SIG-M5 treated with dmso at 0.1 percent for 504 hours (cell line): ENCODE measurements at regions not wholly inside any gene's neighbourhood (a gene's known extent, or its start where the extent isn't known, plus 50 kb on each side); places are given as distances from the start of the nearest gene placed in this dataset.

Experiments
- DNase-seq: peaks from one replicate; lab custom pipeline; 2025; ENCODE audit not compliant: unreplicated experiment; lab: John Stamatoyannopoulos, UW

DNA sequence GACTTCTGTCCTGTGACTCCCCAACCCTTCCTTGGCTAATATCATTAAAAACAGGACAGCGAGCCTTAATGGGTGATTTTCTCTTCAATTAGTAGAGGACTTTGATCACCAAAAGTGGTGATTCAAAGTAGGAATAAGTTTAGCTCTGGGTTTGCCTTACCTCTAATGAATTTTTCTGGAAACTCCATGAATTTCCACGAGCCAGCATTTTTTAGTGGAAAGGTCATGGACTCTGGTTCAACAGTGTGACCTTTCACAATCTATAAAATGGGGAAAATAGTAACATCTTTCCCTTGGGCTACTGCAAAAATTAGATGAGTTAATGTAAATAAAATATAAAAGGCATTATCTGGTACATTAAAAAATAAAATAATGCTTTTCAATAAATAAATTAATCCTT, 417.8 kb upstream of the NR2F2 start:
- DNase-seq = no peak

DNA sequence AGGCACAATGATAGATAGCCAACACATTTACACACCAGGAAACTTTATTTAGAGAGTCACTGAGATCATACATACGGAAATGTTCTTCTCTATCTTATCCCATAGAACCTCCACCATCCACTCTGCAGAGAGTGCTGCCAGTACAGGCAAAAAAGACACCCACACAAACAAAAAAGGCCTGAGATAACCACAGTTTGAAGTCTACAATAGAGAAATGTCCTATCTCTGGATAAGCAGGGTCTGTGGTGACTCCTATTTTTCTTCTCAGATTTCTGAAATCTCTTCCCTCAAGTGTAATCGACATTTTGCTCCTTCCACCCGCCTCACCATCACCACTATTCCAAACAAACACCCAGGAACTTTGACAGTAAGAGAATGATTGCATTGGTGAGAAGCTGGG, 413.9 kb upstream of the NR2F2 start:
- DNase-seq = no peak

DNA sequence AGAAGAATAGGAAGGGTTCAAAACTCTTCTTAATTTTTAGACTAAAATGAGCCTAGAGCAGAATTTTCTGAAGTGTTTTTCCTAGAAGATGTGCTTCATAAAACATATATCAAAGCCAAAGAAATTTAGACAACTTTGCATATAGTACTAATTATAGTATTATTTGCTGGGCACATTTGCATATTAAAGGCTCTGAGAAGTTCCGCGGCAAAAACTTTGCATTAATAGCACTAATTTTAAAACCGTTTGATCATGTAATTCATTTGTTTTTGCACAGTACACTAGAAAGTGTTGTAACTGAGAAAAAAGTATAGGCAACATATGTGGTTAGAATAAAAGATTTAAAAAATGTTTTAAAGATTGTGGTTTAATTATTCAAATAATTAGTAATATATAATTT, 412.0 kb upstream of the NR2F2 start:
- DNase-seq = no peak

DNA sequence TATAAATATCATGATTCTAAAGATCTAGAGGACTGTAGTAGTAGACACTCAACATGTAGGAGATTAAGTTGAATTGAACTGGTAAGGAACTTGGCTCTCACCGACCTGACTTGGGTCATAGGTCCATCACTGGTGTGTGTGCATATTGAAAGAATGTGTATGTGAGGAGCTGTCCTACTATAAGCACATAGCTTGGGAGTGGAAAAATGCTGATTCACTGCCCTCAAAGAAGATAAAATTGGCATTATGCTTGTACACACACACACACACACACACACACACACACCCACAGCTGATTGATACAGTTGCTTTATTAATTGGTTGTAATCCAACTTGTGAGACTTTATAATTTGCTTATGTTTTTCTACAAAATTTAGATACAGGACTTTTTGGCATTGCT, 411.0 kb upstream of the NR2F2 start:
- no peak for DNase-seq

DNA sequence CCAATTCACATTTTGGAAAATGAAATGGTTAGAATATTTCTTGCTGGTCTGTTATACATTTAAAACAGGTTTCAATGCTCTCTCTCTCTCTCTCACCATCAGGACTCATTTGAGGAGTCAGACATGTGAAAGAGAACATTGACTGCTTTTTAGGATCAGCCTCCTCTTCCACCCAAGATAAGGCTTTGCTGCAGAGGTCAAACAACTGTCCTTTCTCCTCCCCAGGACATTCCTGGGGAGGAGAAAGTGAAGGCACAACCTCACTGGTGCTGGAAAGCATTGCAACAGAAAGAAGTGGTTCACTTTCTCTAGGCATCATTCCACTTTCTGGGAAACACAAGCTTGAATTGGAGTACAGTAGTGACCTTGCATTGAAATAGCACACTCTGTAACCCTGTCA, 409.1 kb upstream of the NR2F2 start:
- DNase-seq = no peak

DNA sequence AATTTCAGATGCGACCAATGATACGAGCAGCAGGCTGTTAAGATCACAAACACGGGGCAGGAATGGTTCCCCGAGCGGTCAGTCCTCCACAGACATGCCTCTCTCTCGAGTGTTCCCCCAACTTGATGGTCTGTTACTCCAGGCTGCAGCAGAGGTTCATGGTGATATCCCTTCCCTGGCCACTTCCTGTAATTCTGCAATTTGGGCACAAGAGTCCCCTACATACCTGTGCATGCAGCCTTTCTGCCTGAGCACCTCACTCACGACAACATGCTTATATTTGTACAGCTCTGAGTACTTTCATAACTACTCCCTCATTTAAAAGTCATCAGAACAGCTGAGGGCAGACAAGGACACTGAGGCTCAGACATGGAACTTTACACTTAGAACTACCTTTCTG, 408.1 kb upstream of the NR2F2 start:
- peak; percentile 13 for DNase-seq

DNA sequence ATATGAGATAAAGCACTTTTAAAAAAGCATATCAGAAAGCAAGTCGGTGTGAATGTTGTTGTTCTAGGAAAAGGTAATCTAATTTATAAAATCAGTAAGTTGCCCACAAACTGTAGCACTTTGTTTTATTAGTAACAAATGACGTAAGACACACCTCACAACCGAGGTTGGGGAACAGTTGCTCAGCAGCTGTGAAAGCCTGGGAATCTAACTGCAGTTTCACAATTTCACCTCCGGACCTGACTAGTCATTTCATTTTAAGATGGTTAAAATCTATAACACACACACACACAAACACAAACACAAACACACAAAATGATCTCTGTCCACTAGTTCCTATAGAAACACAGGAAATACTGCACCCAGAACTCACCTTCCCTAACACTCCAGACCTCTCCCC, 406.7 kb upstream of the NR2F2 start:
- DNase-seq = no peak

DNA sequence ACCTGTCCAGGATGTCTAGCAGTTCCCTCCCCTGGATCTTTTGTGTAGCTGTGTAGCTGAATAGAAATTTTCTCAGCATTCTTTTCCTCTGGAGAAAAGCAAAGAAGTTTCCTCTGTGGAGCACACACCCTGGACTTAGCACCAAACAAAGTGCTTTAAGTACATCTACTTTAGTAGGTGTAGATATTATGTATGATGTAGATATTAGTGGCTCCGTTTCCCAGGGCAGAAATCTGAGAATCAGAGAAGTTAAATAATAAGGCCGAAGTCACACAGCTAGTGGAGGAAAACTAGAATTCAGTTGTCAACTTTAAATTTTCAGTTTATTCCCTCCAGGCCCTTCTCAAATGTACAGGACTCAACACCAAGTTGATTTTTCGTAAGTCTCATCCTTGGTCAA, 401.7 kb upstream of the NR2F2 start:
- DNase-seq = no peak

DNA sequence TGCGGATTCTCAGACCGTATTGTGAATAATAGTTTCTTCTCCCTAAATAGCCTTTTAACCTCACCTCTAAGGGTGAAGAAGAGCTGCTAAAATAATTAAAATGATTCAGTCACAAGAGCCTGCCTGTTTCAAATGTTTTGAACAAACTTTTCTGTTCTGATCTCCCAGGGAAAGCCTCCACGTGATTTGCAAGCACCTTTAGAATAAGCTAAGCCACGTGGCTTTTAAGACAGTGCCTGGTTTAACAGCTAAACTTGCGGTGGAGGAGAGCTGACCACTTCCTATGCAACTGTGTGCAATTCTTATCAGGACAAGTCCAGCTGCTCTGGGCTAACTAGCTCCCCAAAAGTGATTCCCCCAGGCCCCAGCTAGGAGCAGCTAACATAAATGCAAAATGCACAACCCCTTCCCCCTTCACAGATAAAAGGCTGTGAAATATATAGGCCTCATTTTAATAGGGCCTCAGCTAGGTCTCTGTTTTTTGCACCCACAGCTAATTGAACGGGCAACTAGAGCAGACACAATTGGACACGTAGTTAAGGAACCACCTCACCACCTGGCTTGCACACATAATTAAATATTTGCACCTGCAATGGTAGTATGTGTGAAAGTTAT, 401.2 kb upstream of the NR2F2 start:
- DNase-seq = no peak

DNA sequence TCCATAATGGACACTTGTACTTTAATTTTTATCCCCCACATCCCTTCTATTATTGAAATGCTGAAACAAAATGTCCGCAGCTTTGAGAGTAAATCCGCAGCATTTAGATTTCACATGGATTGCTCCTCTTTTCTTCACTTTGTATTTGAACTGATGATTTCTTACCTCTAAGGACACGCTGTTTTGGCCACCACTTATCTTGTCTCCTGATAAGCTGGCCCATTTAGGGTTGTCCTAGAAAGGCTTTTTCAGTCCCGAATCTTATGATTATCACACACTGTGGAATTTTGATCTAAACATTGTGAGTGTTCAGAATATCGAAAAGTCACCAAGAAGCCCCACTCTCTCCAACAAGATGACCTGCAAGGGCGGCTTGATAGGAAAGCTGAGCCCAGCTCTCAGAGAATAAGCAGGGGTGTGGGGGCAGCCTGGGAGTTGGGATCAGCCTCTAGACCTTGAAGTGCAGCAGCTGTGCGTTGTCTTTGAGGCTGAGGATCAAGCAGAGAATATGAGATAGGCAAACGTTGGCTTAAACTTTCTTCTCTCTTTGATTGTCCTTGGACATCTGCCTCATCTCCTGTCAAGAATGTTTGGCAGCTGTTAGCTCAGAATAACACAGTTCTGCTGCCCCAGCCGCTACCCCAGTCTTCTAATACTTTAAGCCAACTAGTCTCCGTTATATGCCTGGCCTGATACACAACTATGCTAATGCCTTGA, 399.7 kb upstream of the NR2F2 start:
- DNase-seq = no peak

DNA sequence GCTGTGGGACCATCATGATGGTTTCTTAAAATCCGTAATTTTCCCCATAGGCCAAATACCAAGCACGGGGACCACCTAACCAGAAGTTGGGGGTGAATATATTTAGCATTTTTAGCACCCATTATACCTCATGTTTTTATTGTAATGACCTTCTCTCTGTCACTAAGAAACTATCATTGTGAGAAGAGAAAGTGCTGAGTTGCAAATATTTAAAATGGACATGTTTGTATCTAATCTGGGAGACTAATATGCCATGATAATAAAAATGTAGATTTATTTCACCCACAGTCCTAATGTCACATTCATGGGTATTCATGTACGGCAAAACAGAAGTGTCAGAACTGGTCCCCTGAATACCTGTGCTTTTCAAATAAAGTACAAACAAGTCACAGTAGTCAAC, 398.9 kb upstream of the NR2F2 start:
- no peak for DNase-seq

DNA sequence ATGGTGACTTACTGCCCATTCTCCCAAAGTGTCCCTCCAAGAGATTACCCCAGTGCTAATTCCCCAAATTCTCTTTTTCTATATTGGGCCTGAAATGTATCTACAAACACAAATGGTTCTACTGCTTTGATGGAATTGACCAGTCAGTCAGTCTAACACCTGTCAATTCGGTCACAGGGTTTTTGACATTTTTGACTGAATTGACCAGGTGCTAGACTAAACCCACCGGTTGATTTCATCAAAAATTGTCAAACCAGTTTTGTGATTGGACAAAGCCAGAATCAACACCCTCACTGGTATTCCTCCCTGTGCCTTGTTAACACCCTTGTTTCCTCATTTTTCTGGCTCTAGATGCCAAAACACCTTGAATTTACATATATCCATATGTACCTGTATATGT, 398.4 kb upstream of the NR2F2 start:
- DNase-seq = no peak

DNA sequence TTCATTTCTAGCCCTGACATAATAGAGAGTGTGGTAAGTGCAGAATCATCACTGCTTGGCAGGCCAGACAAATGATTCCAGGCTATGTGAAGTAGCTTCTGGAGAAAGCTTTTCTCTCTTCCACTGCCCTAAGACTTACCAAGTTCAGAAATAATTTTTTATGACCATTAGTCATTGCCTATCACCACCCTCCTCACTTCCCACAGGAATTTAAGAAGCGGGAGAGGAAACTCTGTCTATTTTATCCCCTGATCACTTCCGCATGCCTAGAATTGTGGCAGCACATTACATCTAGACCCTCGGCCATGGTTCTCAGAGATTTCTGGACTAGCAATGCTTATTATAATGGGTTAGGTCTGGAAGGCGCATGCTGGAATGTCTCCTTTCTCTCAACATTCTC, 397.8 kb upstream of the NR2F2 start:
- no peak for DNase-seq

DNA sequence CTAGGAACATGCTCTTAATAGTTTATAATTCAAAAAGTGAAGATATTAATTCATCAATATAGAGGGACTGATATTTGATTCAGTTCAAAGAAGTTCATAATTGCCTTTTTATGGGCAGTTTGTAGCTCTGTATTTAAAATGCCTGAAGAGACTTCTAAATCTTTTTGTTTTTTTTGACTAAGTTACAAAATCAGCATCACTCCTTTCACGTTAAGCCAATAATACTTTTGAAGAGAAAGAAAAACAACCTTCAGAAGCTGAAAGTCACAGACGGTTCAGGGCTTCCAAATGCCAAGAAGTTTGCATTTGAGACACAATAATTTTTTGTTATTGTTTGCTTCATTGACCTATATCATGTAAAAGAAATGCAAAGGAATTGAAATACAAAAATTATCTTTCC, 394.6 kb upstream of the NR2F2 start:
- DNase-seq = no peak

DNA sequence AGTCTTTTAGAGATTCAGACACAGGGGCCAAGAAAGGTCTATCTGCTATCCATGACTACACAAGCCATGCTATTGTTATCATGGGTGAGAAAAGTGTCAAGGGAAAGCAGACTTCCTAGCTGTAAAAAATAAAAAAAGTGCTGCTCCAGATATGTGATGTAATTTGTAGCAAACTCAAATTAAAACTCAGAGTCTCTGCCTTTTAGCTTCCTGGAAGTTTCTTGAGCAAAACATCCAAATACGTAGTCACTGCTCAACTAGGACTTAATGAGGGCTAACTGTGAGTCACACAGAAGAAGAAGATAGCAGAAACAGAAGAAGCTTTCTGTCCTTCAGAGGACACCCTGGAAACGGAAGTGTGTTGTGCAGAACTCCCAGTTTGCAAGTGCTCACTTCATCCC, 393.4 kb upstream of the NR2F2 start:
- no peak for DNase-seq

DNA sequence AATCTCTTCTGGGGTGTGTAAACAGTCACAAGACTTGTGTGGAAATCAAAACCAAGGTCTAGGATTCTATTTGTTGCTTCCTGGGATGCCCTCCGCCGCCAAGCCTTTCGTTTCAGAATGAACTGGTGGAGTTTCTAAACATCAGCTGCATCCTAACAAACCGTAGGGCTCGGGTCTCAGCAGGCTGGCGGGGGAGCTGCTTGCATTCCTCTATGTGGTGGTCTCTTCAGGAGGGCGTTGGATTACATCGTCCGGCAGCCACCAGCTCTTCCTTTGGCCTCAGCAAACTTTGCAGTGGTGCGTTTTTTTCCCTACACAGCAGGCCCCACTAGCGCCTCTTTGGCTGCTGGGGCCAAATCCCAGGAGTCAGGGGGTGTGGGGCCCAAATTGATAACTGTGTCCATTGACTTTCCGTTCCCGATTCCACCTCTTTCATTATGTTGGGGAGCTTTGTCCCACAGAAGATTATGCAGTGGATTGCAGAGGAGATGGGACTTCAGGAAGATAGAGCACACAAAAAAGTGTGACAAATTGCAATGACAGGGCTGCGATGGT, 390.0 kb upstream of the NR2F2 start:
- DNase-seq = no peak

DNA sequence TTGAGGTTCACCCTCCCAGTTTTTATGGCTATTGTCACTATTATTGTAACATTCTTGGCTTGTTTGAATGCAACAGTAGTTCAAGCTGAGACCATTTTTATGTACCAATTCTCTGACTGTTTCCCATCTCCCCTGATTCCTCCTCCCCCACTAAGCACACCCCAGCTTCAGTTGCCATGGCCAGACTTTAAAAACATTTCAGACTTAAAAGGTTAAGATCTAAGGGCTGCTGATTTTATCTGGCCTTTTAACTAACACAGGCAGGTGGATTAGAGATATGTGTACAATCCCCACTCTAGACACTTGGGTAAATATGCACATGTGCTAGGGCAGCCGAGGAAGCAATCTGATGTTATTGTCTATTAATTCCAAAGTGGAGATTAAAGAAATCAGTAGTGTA, 386.3 kb upstream of the NR2F2 start:
- DNase-seq = peak; percentile 18

DNA sequence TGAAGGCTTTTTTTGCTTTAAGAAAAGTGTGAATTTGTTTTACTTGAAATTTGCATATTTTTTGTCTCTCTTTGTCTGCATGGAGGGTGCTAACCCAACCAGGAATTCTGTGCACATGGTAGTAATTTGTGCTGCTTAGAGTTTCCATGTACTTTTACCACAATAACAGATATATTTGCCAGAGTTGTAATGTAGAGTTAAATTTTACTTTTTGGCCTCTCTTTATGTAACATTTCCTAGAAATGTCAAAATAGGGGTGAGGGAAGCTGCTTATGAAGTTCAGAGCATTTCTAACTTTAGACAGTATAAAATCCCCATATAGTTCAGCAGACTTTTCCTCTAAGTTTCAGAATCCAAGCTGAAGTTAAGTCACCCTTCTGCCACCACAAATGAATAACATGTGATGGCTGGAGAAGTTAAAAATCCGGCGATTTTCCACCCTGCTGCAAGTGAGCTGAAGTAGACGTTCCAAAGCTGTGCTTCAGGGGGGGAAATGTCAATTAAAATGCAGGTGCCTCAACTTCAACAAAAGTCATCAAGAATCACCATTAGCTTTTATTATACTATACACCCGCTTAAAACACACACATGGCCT, 385.7 kb upstream of the NR2F2 start:
- no peak for DNase-seq

DNA sequence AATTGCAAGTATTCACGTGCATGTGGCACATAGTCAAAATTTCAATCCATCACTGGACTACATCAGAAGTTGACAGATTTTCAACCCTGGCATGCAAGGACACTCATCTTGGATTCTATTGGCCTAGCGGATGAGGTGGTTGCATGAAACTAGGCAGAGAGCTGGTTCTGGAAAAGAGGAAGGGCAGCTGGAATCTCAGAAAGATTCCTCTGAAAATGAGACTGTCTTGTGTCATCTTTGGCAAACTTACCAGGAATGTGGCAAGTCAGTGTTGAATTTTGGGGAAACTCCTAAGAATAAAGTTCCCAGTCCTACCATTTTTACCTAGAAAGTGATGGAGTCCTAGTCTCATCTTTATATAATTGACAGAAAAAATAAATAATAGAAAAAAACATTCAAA, 384.3 kb upstream of the NR2F2 start:
- DNase-seq = no peak

DNA sequence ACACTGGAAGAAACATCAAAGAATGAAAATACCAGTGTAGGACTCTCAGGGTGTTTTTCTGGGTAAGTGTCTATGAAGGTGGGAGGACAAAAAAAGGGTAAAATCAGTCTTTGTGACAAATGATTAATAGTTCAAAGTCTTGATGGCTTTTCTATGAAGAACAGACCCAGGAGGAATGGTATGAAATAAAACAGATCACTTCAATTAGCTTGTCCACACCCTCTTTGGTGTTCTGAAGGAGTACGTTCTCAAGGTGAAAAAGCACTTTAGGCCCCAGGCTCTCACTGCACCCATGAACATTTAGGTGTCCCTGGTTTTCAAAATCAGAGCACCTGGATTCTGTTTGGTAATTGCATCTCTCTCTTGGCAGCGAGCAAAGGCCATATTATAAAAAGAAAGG, 383.6 kb upstream of the NR2F2 start:
- DNase-seq = no peak

DNA sequence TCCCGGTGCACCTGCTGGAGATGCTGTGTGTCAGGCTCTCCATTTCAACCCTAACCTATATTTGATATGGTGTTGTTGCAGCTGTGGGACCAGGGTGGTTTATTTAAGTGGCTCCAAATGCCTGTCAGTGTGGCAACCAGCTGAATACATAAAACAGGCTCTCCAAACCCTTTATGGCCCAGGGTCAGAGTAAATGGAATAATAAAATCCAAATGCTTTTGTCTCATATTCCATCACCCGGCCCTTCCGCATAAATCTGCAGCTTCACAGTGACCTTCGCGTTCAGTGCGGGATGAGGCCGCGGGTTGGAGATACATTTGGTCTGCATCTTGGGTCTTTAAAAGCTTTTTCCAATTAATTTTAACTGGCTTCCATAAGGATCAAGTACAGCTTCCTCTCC, 382.1 kb upstream of the NR2F2 start:
- no peak for DNase-seq

DNA sequence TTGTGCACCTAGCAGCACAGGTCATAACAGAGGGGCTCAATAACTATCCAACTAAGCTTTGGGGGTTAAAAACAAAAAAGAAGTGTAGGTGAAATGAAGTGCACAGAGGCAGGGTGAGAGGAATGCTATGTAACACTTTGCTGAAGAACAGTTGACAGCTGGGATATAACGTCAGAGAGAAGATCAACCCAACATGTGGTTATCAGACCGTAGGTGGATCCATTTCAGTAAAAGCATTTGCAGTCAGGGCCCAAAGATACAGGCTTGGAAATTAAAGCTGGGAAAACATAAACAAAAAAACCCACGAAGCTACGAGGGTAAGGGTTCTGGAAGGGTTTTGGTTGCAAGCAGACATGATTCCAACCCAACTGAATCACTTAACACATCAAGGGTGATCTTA, 377.5 kb upstream of the NR2F2 start:
- DNase-seq = no peak

DNA sequence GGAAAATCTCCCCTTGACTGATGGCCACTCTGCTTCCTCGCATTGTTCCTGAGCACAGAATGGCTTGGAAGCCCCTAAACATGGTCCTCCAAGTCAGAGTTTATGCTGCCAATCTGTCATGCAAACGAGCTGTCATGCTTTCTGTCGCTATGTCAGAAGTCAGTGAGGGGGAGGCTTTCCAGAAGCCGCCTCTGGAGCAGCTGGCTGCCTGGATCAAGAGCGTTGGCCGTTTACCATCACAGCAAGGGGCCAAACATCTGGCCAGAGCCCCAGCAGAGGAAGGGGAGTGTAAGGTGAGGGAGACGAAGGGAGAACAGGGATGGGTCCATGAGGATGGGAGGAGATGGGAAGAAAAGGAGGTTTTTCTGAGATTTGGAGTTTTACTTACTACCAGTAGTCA, 372.6 kb upstream of the NR2F2 start:
- DNase-seq = no peak
